ENCODE measurements at regions not wholly inside any gene's neighbourhood (a gene's known extent, or its start where the extent isn't known, plus 50 kb on each side); places are given as distances from the start of the nearest gene placed in this dataset.

- TF ChIP-seq POLR2A (IDR thresholded peaks at IDR 0.05; ENCODE audit: low read depth, low read length) (no peak), CTCF (conservative IDR thresholded peaks at IDR 0.05; ENCODE audit: low read depth, low read length) (no peak), RAD21 (IDR thresholded peaks at IDR 0.05; ENCODE audit: low read length) (no peak), NFE2L2 (IDR thresholded peaks at IDR 0.05; ENCODE audit: low read depth, low read length) (no peak), MAFK (IDR thresholded peaks at IDR 0.05; ENCODE audit: low read depth, low read length) (no peak)
Measured at GRCh38 chr13:34749046-34749445, 193.0 kb upstream of the NBEA start.

Data from IMR-90 (cell line).